ENCODE measurements at regions not wholly inside any gene's neighbourhood (a gene's known extent, or its start where the extent isn't known, plus 50 kb on each side); places are given as distances from the start of the nearest gene placed in this dataset.
A peak's percentile ranks its signal among the peaks of the same experiment; 100 is the strongest.

- no peak for DNase-seq
These were observed 177.2 kb upstream of the GBE1 start for GRCh38 chr3:81938681-81939080.

GRCh38 chr3:81936817-81937216, 175.4 kb upstream of the GBE1 start:
- DNase-seq, result no peak

- no peak for DNase-seq
These were observed 171.2 kb upstream of the GBE1 start for GRCh38 chr3:81932681-81933080.

- DNase-seq, result no peak
These were observed 170.1 kb upstream of the GBE1 start for GRCh38 chr3:81931265-81932251.

- peak in 1 of 2 experiments; percentile 12 for DNase-seq
These were observed 168.3 kb upstream of the GBE1 start for GRCh38 chr3:81929697-81930096.

GRCh38 chr3:81927811-81928210, 166.4 kb upstream of the GBE1 start:
- peak in 1 of 2 experiments; percentile 55 for DNase-seq

GRCh38 chr3:81925385-81925784, 163.9 kb upstream of the GBE1 start:
- no peak for DNase-seq

GRCh38 chr3:81923038-81923437, 161.6 kb upstream of the GBE1 start:
- DNase-seq, result no peak

GRCh38 chr3:81922404-81922803, 161.0 kb upstream of the GBE1 start:
- no peak for DNase-seq

GRCh38 chr3:81920816-81921215, 159.4 kb upstream of the GBE1 start:
- peak in 1 of 2 experiments; percentile 38 for DNase-seq

- DNase-seq, result no peak
These were observed 155.4 kb upstream of the GBE1 start for GRCh38 chr3:81916890-81917289.

- DNase-seq, result no peak
These were observed 152.6 kb upstream of the GBE1 start for GRCh38 chr3:81913886-81914663.

GRCh38 chr3:81911221-81911620, 149.8 kb upstream of the GBE1 start:
- no peak for DNase-seq

- DNase-seq, result peak; percentile 4 to 34
These were observed 148.9 kb upstream of the GBE1 start for GRCh38 chr3:81910244-81910852.

GRCh38 chr3:81909796-81910195, 148.4 kb upstream of the GBE1 start:
- DNase-seq, result no peak

- DNase-seq, result no peak
These were observed 147.1 kb upstream of the GBE1 start for GRCh38 chr3:81908561-81908960.

GRCh38 chr3:81898336-81898735, 136.9 kb upstream of the GBE1 start:
- no peak for DNase-seq

GRCh38 chr3:81894598-81894997, 133.2 kb upstream of the GBE1 start:
- DNase-seq, result no peak

GRCh38 chr3:81891055-81891895, 129.8 kb upstream of the GBE1 start:
- DNase-seq, result no peak

GRCh38 chr3:81888914-81889557, 127.6 kb upstream of the GBE1 start:
- no peak for DNase-seq

GRCh38 chr3:81887448-81887847, 126.0 kb upstream of the GBE1 start:
- DNase-seq, result no peak

- DNase-seq, result no peak
These were observed 124.6 kb upstream of the GBE1 start for GRCh38 chr3:81886081-81886480.

All from NCI-H524 (cell line).